ENCODE measurements at regions not wholly inside any gene's neighbourhood (a gene's known extent, or its start where the extent isn't known, plus 50 kb on each side); places are given as distances from the start of the nearest gene placed in this dataset.
A peak's percentile ranks its signal among the peaks of the same experiment; 100 is the strongest.

DNA sequence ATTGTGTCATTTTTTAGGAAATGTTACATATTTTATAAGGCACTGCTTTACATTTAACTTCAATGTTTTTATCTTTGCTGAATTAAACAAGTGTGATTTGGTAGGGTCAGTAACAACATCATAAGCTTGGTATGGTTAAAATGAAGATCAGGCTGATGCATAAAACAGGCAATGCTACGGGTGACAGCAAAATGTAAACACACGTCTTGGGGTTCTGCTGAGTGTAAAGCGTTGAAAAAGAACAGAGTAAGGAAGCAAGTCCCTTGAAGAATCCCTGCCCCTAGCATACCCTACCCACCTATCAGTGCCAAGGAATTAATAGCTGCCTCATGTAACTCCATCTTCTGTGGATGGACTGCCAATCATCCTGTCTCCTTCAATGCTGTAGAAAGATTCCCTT, 157.0 kb downstream of the CBLL2 start:
- no peaks in the 10 kb centered on the region; the same call in 1 of the 2 replicates for H3K27me3 ChIP-seq (ENCODE audit: control insufficient read depth, insufficient read depth, low read length)
- H3K27ac ChIP-seq (ENCODE audit: low read depth, low read length), result no peak overlapping the region
- no peak overlapping the region for H3K9ac ChIP-seq (ENCODE audit: low read length)
- H3K9me3 ChIP-seq (ENCODE audit: control insufficient read depth, insufficient read depth, low read depth, low read length), result peaks cover 6% of the 10 kb centered on the region; the same call in 1 of the 2 replicates
- no peaks in the 10 kb centered on the region for H3K36me3 ChIP-seq (ENCODE audit: control insufficient read depth, insufficient read depth, low read length)
- no peak overlapping the region for H3K4me3 ChIP-seq (ENCODE audit: low read depth, low read length)
- H3K4me1 ChIP-seq (ENCODE audit: control insufficient read depth, insufficient read depth, low read length), result peaks cover 13% of the 10 kb centered on the region

DNA sequence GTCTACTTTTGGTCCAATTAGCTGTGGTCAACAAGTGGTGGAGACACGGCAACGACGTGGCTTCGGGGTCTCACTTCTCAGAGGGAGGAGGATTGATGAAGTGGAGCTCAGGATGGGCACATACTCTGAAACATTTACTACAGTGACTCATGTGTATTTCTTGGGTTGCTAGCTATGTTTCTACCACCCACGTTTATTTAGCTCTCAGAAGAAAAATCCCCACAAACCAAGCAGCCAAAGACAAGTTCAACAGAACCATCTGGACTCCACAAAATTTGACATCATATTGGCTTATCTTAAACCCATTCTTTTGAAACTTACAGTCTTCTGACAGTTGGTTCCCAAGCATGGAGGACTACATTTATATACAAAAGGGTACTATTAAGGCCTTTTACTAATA, 158.0 kb downstream of the CBLL2 start:
- peaks cover 13% of the 10 kb centered on the region for H3K4me1 ChIP-seq (ENCODE audit: control insufficient read depth, insufficient read depth, low read length)
- no peak overlapping the region for H3K4me3 ChIP-seq (ENCODE audit: low read depth, low read length)
- H3K27me3 ChIP-seq (ENCODE audit: control insufficient read depth, insufficient read depth, low read length), result no peaks in the 10 kb centered on the region; the same call in 1 of the 2 replicates
- no peaks in the 10 kb centered on the region for H3K36me3 ChIP-seq (ENCODE audit: control insufficient read depth, insufficient read depth, low read length)
- peaks cover 6% of the 10 kb centered on the region; the same call in 1 of the 2 replicates for H3K9me3 ChIP-seq (ENCODE audit: control insufficient read depth, insufficient read depth, low read depth, low read length)
- no peak overlapping the region for H3K9ac ChIP-seq (ENCODE audit: low read length)
- no peak overlapping the region for H3K27ac ChIP-seq (ENCODE audit: low read depth, low read length)

DNA sequence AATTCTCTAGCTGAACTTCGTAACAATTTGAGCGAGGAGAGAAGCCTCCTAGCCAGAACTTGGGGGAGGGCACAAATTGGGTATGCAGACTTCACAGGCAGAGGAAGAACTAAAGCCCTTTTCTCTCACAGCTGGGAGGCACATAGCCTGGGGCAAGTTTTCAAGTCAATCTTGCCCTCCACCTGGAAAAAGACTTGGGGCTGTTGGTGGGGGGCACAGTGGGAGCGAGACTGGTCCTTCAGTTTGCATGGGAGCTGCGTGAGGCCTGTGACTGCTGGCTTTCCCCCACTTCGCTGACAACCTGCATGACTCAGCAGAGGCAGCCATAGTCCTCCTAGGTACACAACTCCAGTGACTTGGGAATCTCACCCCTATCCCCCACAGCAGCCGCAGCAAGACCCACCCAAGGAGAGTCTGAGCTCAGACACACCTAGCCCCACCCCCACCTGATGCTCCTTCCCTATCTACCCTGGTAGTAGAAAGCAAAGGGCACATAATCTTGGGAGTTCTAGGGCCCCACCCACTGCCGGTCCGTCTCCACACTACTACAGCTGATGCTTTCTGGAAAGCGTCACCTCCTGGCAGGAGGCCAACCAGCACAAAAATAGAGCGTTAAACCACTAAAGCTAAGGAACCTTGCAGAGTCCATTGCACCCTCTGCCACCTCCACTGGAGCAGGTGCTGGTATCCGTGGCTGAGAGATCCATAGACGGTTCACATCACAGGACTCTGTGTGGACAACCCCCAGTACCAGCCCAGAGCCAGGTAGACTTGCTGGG, 160.8 kb downstream of the CBLL2 start:
- H3K36me3 ChIP-seq (ENCODE audit: control insufficient read depth, insufficient read depth, low read length), result no peaks in the 10 kb centered on the region
- no peaks in the 10 kb centered on the region for H3K9me3 ChIP-seq (ENCODE audit: control insufficient read depth, insufficient read depth, low read depth, low read length)
- no peaks in the 10 kb centered on the region; the same call in 1 of the 2 replicates for H3K27me3 ChIP-seq (ENCODE audit: control insufficient read depth, insufficient read depth, low read length)
- H3K4me3 ChIP-seq (ENCODE audit: low read depth, low read length), result no peak overlapping the region
- peaks cover 13% of the 10 kb centered on the region for H3K4me1 ChIP-seq (ENCODE audit: control insufficient read depth, insufficient read depth, low read length)
- peak overlapping the region; percentile 18; the same call in 1 of the 2 replicates for H3K27ac ChIP-seq (ENCODE audit: low read depth, low read length)
- peak overlapping the region; percentile 13 for H3K9ac ChIP-seq (ENCODE audit: low read length)

DNA sequence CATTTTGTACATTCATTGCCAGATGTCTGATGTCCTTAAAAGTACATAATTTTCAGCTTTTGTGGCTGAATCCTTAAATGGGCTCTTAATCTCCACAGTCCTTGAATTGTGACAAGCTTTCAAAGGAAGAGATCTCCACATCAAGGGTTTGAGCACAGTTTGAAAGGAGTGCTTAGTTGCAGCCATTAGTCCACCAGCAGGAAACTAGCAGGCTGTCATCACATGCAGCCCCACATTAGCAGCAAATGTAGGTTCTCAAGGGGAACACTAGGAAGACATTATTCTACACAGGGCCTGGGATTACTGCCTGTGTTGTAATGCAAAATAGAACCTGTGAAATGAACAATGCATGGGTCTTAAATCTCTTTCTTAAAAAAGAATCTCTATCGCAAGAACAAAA, 173.2 kb downstream of the CBLL2 start:
- no peak overlapping the region for H3K4me3 ChIP-seq (ENCODE audit: low read depth, low read length)
- peaks cover 5% of the 10 kb centered on the region for H3K4me1 ChIP-seq (ENCODE audit: control insufficient read depth, insufficient read depth, low read length)
- H3K27ac ChIP-seq (ENCODE audit: low read depth, low read length), result peak overlapping the region; percentile 5; the same call in 1 of the 2 replicates
- no peak overlapping the region for H3K9ac ChIP-seq (ENCODE audit: low read length)
- no peaks in the 10 kb centered on the region; the same call in 1 of the 2 replicates for H3K27me3 ChIP-seq (ENCODE audit: control insufficient read depth, insufficient read depth, low read length)
- peaks cover 7% of the 10 kb centered on the region; the same call in 1 of the 2 replicates for H3K9me3 ChIP-seq (ENCODE audit: control insufficient read depth, insufficient read depth, low read depth, low read length)
- H3K36me3 ChIP-seq (ENCODE audit: control insufficient read depth, insufficient read depth, low read length), result no peaks in the 10 kb centered on the region

DNA sequence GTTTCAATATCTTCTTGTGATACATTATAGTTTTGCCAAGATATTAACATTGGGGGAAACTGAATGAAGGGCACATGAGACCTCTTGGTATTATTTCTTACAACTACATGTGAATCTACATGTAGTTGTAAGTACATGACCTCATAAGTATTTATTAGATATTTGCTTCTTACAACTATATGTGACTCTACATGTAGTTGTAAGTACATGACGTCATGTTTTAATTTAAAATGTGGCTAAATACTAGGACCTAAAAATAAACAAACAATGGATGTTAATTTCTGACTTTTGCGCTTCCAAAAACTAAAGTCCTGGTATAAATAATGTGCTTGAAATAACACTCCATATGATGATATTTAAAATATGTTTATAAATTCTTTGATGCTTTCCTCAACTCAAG, 190.2 kb downstream of the CBLL2 start:
- Histone ChIP-seq H3K36me3 (ENCODE audit: control insufficient read depth, insufficient read depth, low read length) (no peaks in the 10 kb centered on the region), H3K9me3 (ENCODE audit: control insufficient read depth, insufficient read depth, low read depth, low read length) (no peaks in the 10 kb centered on the region), H3K4me3 (ENCODE audit: low read depth, low read length) (no peak overlapping the region), H3K4me1 (ENCODE audit: control insufficient read depth, insufficient read depth, low read length) (no peaks in the 10 kb centered on the region), H3K9ac (ENCODE audit: low read length) (no peak overlapping the region), H3K27ac (ENCODE audit: low read depth, low read length) (no peak overlapping the region), H3K27me3 (ENCODE audit: control insufficient read depth, insufficient read depth, low read length) (no peaks in the 10 kb centered on the region)

DNA sequence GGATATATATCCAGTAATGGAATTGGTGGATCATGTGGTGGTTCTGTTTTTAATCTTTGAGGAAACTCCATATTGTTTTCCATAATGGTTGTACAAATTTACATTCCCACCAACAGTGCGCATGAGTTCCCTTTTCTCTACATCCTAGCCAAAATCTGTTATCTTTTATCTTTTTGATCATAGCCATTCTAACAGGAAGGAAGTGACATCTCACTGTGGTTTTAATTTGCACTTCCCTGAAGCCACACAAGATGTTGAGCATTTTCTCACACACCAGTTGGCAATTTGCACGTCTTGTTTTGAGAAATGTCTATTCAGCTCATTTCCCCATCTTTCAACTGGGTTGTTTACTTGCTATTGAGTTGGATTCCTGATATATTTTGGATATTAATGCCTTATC, 194.9 kb downstream of the CBLL2 start:
- Histone ChIP-seq H3K4me1 (ENCODE audit: control insufficient read depth, insufficient read depth, low read length) (peaks cover 6% of the 10 kb centered on the region; the same call in 1 of the 2 replicates), H3K9ac (ENCODE audit: low read length) (no peak overlapping the region), H3K27me3 (ENCODE audit: control insufficient read depth, insufficient read depth, low read length) (no peaks in the 10 kb centered on the region), H3K36me3 (ENCODE audit: control insufficient read depth, insufficient read depth, low read length) (no peaks in the 10 kb centered on the region), H3K4me3 (ENCODE audit: low read depth, low read length) (no peak overlapping the region), H3K9me3 (ENCODE audit: control insufficient read depth, insufficient read depth, low read depth, low read length) (no peaks in the 10 kb centered on the region), H3K27ac (ENCODE audit: low read depth, low read length) (no peak overlapping the region)

DNA sequence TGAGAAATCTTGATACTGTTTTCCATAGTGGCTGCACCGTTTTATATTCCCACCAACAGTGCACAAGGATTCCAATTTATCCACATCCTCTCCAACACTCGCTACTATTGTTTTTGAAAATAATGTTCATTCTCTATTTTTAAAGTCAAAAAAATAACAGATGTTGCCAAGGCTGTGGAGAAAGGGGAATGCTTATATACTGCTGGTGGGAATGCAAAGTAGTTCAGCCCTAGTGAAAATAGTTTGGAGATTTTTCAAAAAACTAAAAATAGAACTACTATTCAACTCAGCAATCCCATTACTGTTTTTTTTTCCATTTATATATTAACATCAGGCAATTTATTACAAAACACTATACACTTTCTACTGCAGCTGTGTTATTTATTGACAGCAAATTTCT, 208.7 kb downstream of the CBLL2 start:
- no peaks in the 10 kb centered on the region for H3K36me3 ChIP-seq (ENCODE audit: control insufficient read depth, insufficient read depth, low read length)
- H3K4me1 ChIP-seq (ENCODE audit: control insufficient read depth, insufficient read depth, low read length), result no peaks in the 10 kb centered on the region
- no peak overlapping the region for H3K4me3 ChIP-seq (ENCODE audit: low read depth, low read length)
- H3K9ac ChIP-seq (ENCODE audit: low read length), result no peak overlapping the region
- H3K9me3 ChIP-seq (ENCODE audit: control insufficient read depth, insufficient read depth, low read depth, low read length), result peaks cover 6% of the 10 kb centered on the region
- H3K27me3 ChIP-seq (ENCODE audit: control insufficient read depth, insufficient read depth, low read length), result no peaks in the 10 kb centered on the region; the same call in 1 of the 2 replicates
- no peak overlapping the region for H3K27ac ChIP-seq (ENCODE audit: low read depth, low read length)

DNA sequence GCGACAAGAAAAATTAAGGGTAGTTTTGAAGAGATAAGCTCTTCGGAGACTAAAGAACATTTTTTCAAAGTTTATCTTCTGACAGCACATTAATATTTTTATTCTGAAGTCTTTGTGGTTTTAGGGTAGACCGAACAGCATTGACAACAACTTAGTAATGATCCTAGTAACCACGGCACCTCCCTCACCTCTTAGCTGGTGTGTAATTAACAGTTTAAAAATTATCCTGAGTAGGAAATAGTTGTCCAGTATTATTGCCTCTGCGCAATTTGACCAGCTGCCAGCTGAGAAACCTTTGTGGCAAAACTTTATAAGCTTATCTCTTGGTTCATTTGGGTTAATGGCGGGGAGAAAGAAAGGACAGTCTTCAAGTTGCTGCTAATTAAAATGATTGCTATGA, 213.6 kb downstream of the CBLL2 start:
- no peaks in the 10 kb centered on the region for H3K27me3 ChIP-seq (ENCODE audit: control insufficient read depth, insufficient read depth, low read length)
- no peak overlapping the region for H3K27ac ChIP-seq (ENCODE audit: low read depth, low read length)
- no peaks in the 10 kb centered on the region for H3K9me3 ChIP-seq (ENCODE audit: control insufficient read depth, insufficient read depth, low read depth, low read length)
- no peak overlapping the region for H3K4me3 ChIP-seq (ENCODE audit: low read depth, low read length)
- no peaks in the 10 kb centered on the region for H3K36me3 ChIP-seq (ENCODE audit: control insufficient read depth, insufficient read depth, low read length)
- no peak overlapping the region for H3K9ac ChIP-seq (ENCODE audit: low read length)
- H3K4me1 ChIP-seq (ENCODE audit: control insufficient read depth, insufficient read depth, low read length), result no peaks in the 10 kb centered on the region

DNA sequence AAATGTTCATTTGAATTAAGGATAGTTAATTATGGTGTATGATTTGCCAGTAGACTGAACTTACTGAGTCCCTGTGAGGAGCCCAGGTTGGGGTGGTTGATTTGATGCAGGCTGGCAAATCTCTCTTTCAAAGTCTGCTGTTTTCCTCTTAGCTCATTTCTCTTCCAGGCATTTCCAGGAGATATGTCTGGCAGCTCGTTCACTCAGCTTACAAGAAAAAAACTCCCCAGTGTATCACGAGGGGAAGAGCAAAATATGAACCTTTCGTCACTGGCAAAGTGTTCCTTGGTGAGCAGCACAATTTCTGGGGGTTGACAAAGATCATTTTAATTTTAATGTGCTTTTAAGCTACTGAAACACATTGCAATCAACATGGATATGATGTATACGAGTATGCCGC, 244.2 kb downstream of the CBLL2 start:
- Histone ChIP-seq H3K27me3 (ENCODE audit: control insufficient read depth, insufficient read depth, low read length) (no peaks in the 10 kb centered on the region; the same call in 1 of the 2 replicates), H3K9ac (ENCODE audit: low read length) (no peak overlapping the region), H3K4me3 (ENCODE audit: low read depth, low read length) (no peak overlapping the region), H3K27ac (ENCODE audit: low read depth, low read length) (no peak overlapping the region), H3K36me3 (ENCODE audit: control insufficient read depth, insufficient read depth, low read length) (no peaks in the 10 kb centered on the region), H3K9me3 (ENCODE audit: control insufficient read depth, insufficient read depth, low read depth, low read length) (no peaks in the 10 kb centered on the region), H3K4me1 (ENCODE audit: control insufficient read depth, insufficient read depth, low read length) (peaks cover 6% of the 10 kb centered on the region; the same call in 1 of the 2 replicates)

DNA sequence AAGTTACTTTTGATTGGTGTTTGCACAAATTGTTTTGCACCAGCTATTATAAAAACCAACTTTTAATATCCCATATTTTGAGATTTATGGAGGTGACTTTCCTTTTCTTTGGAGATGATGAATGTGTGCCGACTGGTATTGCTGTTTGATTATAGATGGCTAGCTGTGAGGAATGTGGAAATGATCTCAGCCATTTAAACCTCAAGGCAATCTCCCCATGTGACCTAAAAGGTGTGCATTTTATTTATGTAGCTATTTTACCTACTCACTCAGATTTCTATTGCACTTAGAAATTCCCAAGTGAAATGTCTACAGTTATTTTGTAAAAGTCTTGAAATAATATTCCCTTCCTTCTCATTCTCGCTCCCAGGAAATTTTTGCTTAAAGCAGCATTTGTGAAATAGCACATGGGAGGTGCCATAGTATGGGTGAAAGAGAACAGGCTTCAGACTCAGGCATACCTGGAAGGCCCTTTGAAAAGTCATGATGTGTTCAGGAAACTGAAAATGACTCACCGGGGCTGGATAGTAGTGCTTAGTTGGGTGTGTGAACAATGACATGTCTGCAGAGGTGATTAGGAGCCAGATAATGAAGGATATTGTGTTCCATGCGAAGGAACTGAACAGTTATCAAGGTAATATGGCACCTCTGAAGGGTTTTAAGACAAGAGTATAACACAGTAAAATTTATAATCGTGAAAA, 247.6 kb downstream of the CBLL2 start:
- no peak overlapping the region for H3K9ac ChIP-seq (ENCODE audit: low read length)
- no peaks in the 10 kb centered on the region; the same call in 1 of the 2 replicates for H3K27me3 ChIP-seq (ENCODE audit: control insufficient read depth, insufficient read depth, low read length)
- H3K4me3 ChIP-seq (ENCODE audit: low read depth, low read length), result no peak overlapping the region
- peaks cover 6% of the 10 kb centered on the region; the same call in 1 of the 2 replicates for H3K4me1 ChIP-seq (ENCODE audit: control insufficient read depth, insufficient read depth, low read length)
- no peak overlapping the region for H3K27ac ChIP-seq (ENCODE audit: low read depth, low read length)
- H3K9me3 ChIP-seq (ENCODE audit: control insufficient read depth, insufficient read depth, low read depth, low read length), result no peaks in the 10 kb centered on the region
- no peaks in the 10 kb centered on the region for H3K36me3 ChIP-seq (ENCODE audit: control insufficient read depth, insufficient read depth, low read length)

DNA sequence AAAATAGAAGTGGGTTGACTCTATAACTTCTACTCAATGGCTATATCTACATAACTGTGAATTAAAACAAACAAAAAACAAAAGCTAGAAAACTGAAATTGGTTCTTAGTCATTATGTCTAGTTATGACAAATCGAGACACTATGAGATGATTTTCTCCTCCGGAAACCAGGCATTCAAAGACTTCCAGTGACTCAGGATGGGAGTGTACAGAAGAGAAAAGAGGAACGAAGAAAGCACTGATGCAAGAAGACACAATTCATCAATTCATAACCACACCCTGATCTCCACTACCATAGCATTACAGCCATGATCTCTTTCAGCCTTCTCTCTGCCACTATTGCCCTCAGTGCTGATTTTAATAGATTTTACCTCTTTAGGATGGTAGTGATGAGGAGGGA, 253.6 kb downstream of the CBLL2 start:
- Histone ChIP-seq H3K4me1 (ENCODE audit: control insufficient read depth, insufficient read depth, low read length) (no peaks in the 10 kb centered on the region), H3K4me3 (ENCODE audit: low read depth, low read length) (no peak overlapping the region), H3K27ac (ENCODE audit: low read depth, low read length) (no peak overlapping the region), H3K9ac (ENCODE audit: low read length) (no peak overlapping the region), H3K27me3 (ENCODE audit: control insufficient read depth, insufficient read depth, low read length) (no peaks in the 10 kb centered on the region; the same call in 1 of the 2 replicates), H3K9me3 (ENCODE audit: control insufficient read depth, insufficient read depth, low read depth, low read length) (no peaks in the 10 kb centered on the region), H3K36me3 (ENCODE audit: control insufficient read depth, insufficient read depth, low read length) (no peaks in the 10 kb centered on the region)
